OCI-LY1 (cell line): ENCODE measurements at regions not wholly inside any gene's neighbourhood (a gene's known extent, or its start where the extent isn't known, plus 50 kb on each side); places are given as distances from the start of the nearest gene placed in this dataset.
"Not testable (repeated sequence)": the region's sequence is repeated elsewhere in the genome, so short reads cannot be mapped to it uniquely, and the experiment has no call there.

Experiments used
- H2AFZ ChIP-seq: fragments of 200-600 bp; sonication (generic), shearing (Covaris generic); 2 replicates; pipeline ENCODE4 v1.6.0; 2014; ENCODE audit warnings: antibody characterized with exemption, mild to moderate bottlenecking, low read length
- H3F3A ChIP-seq: fragments of 200-600 bp; sonication (generic), shearing (Covaris generic); 2 replicates; pipeline ENCODE4 v1.6.0; 2014; ENCODE audit warnings: mild to moderate bottlenecking, antibody characterized with exemption, low read length, moderate library complexity; ENCODE audit not compliant: insufficient read depth
- H3K27ac ChIP-seq: fragments of 200-600 bp; sonication (generic); 2 replicates; pipeline ENCODE4 v1.5.1; 2014; ENCODE audit warnings: low read length, mixed run types, mild to moderate bottlenecking, low read depth; ENCODE audit not compliant: poor library complexity, severe bottlenecking
- H3K27me3 ChIP-seq: fragments of 200-600 bp; sonication (generic); 2 replicates; pipeline ENCODE4 v1.6.0; 2014; ENCODE audit warnings: antibody characterized with exemption, mild to moderate bottlenecking, low read length, moderate library complexity; ENCODE audit not compliant: insufficient read depth
- H3K36me3 ChIP-seq: fragments of 200-600 bp; sonication (generic); 2 replicates; pipeline ENCODE4 v1.6.1; 2014; ENCODE audit warnings: mild to moderate bottlenecking, antibody characterized with exemption, low read length, moderate library complexity, mixed read lengths; ENCODE audit not compliant: insufficient read depth
- H3K4me1 ChIP-seq: fragments of 200-600 bp; sonication (generic); 2 replicates; pipeline ENCODE4 v1.5.1; 2014; ENCODE audit warnings: mild to moderate bottlenecking, low read length, moderate library complexity; ENCODE audit not compliant: insufficient read depth, severe bottlenecking
- H3K4me2 ChIP-seq: fragments of 200-600 bp; sonication (generic), shearing (Covaris generic); 2 replicates; pipeline ENCODE4 v1.6.1; 2014; ENCODE audit warnings: low read length
- H3K4me3 ChIP-seq: fragments of 200-600 bp; sonication (generic); 2 replicates; pipeline ENCODE4 v1.5.1; 2014; ENCODE audit warnings: low read length, low read depth, mild to moderate bottlenecking, mixed read lengths; ENCODE audit not compliant: poor library complexity, severe bottlenecking
- H3K79me2 ChIP-seq: fragments of 200-600 bp; shearing (Covaris generic); 2 replicates; pipeline ENCODE4 v1.6.1; 2016; ENCODE audit warnings: mixed run types, low read length, mixed read lengths; ENCODE audit not compliant: insufficient read depth
- H3K9ac ChIP-seq: fragments of 200-600 bp; sonication (generic), shearing (Covaris generic); 2 replicates; pipeline ENCODE4 v1.6.1; 2014; ENCODE audit warnings: mild to moderate bottlenecking, low read length, mixed read lengths
- H3K9me2 ChIP-seq: fragments of 200-600 bp; sonication (generic), shearing (Covaris generic); 2 replicates; pipeline ENCODE4 v1.6.1; 2014; ENCODE audit warnings: low read depth, mild to moderate bottlenecking, low read length, mixed read lengths
- H3K9me3 ChIP-seq: fragments of 200-600 bp; shearing (Covaris generic); 2 replicates; pipeline ENCODE4 v1.6.1; 2014; ENCODE audit warnings: low read length, mixed read lengths
- H4K20me1 ChIP-seq: fragments of 200-600 bp; sonication (generic), shearing (Covaris generic); 2 replicates; pipeline ENCODE4 v1.6.0; 2016; ENCODE audit warnings: mild to moderate bottlenecking, low read length; ENCODE audit not compliant: insufficient read depth

DNA sequence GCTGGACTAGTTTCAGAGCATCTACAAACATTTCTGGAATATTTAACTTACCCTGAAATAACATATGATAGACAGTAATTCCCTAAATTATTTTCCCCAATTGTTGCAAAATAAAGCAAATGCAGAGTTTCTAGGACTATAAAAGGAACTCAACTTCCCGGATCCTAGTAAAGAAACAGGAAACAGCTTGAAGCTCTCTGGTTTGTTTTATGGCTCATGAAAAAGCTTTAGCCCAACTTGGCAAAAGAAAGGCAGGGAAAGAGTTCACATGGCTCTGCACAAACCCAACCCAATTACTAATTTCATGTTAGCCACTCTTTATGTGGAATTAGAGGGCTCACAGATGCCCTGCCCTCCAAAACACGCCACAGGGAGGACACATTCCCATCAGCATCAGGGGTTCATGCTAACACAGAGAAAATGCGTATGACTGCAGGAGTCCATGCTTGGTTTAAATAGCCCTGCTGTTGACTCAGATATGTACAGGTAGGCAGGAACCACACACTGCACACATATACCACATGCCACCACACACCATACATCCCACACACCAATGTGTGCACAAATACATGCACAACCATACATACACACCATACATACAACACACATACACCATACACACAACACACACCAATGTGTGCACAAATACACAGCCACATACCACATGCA is 81.2 kb upstream of the FBXO28 start:
- not testable (repeated sequence) for H4K20me1 ChIP-seq, H3K9me3 ChIP-seq, H3K4me3 ChIP-seq, H3K27ac ChIP-seq, H3K36me3 ChIP-seq, H3K79me2 ChIP-seq, H3K4me1 ChIP-seq, H2AFZ ChIP-seq, H3K9ac ChIP-seq, H3K27me3 ChIP-seq, H3K4me2 ChIP-seq, H3F3A ChIP-seq, H3K9me2 ChIP-seq

DNA sequence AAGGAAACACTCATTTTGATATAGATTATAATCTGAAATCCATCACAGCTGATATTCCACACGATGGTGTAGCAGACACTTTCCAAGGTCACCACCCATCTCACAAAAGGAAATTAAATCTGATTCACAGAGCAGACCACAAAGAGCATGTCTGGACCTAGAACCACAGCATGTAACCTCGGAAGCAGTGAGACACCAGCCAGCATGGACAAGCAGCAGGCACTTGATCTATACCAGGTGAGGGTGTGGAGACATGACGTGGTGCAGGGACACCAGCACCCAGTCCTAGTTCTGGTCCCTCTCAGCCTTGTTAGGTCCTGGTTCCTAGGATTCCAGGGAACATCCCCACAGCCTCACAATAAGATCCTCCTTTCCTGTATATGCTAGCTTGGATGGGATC is 81.9 kb upstream of the FBXO28 start:
- not testable (repeated sequence) for H3K9ac ChIP-seq, H3F3A ChIP-seq, H3K9me3 ChIP-seq, H3K79me2 ChIP-seq, H3K36me3 ChIP-seq, H4K20me1 ChIP-seq, H3K9me2 ChIP-seq, H3K4me1 ChIP-seq, H2AFZ ChIP-seq, H3K4me3 ChIP-seq, H3K27me3 ChIP-seq, H3K27ac ChIP-seq, H3K4me2 ChIP-seq

DNA sequence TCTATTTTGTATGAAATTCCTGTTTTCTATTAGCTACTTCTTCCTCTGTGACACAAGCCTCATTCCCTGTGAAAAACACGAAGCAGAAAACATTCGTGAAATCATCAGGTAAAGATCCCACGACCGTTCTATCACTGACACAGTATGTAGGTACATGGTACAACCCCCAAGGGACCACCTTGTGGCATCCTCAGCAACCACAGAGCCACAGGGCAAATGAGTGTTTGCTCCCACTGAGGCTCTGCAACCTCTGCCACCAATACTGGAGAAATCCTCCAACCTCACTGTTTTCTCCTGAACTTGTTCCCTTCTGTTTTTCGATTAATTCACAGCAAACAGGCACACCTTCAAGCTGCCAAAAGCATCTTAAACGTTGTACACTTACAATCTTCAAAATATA is 83.7 kb upstream of the FBXO28 start:
- not testable (repeated sequence) for H4K20me1 ChIP-seq, H3K27ac ChIP-seq, H3K4me1 ChIP-seq, H3K4me3 ChIP-seq, H3K36me3 ChIP-seq, H2AFZ ChIP-seq, H3K9ac ChIP-seq, H3K79me2 ChIP-seq, H3K4me2 ChIP-seq, H3K9me3 ChIP-seq, H3K27me3 ChIP-seq, H3K9me2 ChIP-seq, H3F3A ChIP-seq

DNA sequence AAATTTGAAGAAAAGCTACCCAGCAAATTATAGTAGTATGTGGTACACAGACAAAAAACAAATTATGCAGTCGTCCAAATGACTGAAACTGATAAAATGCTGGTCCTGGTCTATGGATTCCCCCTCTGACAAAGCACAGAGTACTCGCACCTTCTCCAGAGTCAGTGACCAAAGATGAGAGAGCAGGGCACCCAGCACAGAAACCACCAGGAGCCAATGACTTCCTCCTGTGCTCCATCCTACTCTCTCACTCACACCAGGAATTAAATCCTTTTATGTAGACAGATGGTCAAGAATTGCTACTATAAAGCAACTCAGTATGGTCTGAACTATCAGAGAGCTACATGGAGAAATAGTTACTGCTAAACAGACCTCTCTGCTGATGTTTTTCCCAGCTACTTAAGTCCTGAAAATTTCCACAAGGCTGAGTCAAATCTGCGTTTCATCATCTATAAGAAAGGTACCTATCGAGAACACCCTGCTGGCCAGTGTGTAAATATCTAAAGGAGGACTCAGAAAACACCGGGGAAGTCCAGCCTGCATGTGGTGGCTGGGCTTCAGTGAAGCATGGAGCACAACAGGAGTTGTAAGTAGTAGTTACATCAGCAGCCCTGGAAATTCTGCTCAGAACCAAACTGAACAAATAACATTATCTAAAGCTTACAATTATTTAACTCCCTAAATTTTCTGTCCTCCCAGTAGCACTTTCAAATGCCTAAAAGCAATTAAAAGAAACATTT is 84.5 kb upstream of the FBXO28 start:
- not testable (repeated sequence) for H3F3A ChIP-seq, H3K36me3 ChIP-seq, H3K4me1 ChIP-seq, H3K27me3 ChIP-seq, H3K4me3 ChIP-seq, H3K27ac ChIP-seq, H3K9me2 ChIP-seq, H4K20me1 ChIP-seq, H3K9me3 ChIP-seq, H3K9ac ChIP-seq, H2AFZ ChIP-seq, H3K79me2 ChIP-seq, H3K4me2 ChIP-seq

DNA sequence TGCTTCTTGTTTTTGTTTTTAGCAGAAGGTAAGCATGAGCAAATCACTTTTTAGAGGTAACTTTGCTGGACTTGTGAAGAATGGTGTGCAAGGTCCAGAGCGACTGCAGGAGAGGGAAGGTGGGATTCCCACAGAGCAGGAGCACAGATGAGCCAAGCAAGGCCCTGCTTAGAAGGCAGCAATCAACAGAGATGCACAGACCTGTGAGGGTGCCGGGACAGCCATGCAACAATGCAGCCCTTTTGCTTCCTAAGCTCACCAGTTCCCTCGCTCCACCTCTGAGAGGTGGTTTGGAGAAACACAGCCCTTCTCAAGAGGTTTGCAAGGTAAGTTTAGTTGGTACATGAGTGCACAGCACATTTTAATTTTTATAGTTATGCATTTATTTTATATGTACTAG is 85.1 kb upstream of the FBXO28 start:
- not testable (repeated sequence) for H3K4me2 ChIP-seq, H3K36me3 ChIP-seq, H3K27ac ChIP-seq, H3K9me2 ChIP-seq, H3K79me2 ChIP-seq, H3F3A ChIP-seq, H2AFZ ChIP-seq, H3K4me1 ChIP-seq, H3K27me3 ChIP-seq, H3K9me3 ChIP-seq, H3K4me3 ChIP-seq, H3K9ac ChIP-seq, H4K20me1 ChIP-seq

DNA sequence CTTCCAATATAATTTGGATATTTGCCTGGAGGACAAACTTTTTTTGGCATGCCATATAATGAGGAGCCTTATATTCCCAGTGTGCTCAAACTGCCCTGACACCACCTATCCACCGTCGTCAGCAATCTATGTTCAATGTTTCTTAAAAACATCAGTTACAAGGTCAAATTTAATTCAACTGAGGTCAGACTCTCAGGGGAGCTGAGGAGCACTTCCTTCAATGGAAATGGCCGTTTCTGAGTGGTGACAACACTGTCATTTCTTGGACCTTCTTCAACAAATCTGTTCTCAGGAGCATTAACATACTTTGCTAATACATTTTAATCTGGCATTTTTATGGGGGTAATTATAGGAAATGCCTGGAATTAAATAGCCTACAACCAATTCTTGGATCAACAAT is 90.8 kb upstream of the FBXO28 start:
- H4K20me1 ChIP-seq, H3K9ac ChIP-seq, H3K4me2 ChIP-seq, H3K79me2 ChIP-seq, H3K27ac ChIP-seq, H3K9me2 ChIP-seq, H3K9me3 ChIP-seq, H3K27me3 ChIP-seq, H2AFZ ChIP-seq, H3F3A ChIP-seq, H3K4me3 ChIP-seq, H3K4me1 ChIP-seq, H3K36me3 ChIP-seq: not testable (repeated sequence)

DNA sequence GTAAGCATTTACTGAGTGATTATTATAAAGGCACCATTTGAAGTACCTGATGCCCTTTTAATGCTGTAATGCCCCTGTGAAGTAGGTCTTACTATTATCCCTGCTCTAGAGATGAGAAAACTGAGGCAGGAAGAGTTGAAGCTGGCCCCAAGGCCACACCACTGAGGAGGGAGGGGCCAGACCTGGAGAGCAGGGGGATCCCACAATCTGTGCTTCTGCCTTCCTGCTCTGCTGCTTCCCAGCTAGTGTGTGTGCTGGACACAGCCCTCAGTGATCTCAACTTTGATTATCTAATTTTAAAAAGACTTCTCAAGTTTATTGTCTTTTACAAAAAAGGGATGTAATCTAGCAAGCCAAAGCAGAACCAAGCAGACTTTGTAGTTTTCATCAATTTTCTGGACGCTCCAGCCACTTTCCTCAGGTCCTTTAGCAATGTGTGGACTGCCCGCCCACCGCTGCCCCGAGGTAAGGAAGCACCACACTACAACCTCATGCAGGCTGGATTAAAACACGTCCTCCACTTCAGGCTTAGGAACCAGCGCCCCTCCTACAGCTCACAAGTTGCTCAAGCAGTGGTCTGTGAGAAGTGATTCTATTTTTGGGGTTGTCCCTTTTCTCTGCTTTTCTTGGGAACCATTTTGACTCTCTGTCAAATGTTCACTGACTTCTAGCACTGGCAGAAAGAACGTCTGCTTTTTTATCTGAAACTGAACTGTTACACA is 91.5 kb upstream of the FBXO28 start:
- not testable (repeated sequence) for H3K79me2 ChIP-seq, H3K9me2 ChIP-seq, H3K27ac ChIP-seq, H3K9ac ChIP-seq, H3K9me3 ChIP-seq, H4K20me1 ChIP-seq, H3K4me2 ChIP-seq, H2AFZ ChIP-seq, H3K4me1 ChIP-seq, H3K27me3 ChIP-seq, H3F3A ChIP-seq, H3K4me3 ChIP-seq, H3K36me3 ChIP-seq
